Activated naive CD4-positive, alpha-beta T cell treated with anti-CD3 and anti-CD28 coated beads, Interleukin-2, amount 50 U/mL, for 16 hours (primary cell): ENCODE measurements at regions not wholly inside any gene's neighbourhood (a gene's known extent, or its start where the extent isn't known, plus 50 kb on each side); places are given as distances from the start of the nearest gene placed in this dataset.
"Not testable (repeated sequence)": the region's sequence is repeated elsewhere in the genome, so short reads cannot be mapped to it uniquely, and the experiment has no call there.

ENCODE experiments used
- DNase-seq: peaks from one replicate; pipeline ENCODE4 v3.0.0-alpha.2; 2020

GRCh38 chr21:28579986-28580550, 412.6 kb downstream of the LTN1 start:
- DNase-seq: no peak

GRCh38 chr21:28568692-28569091, 424.0 kb downstream of the LTN1 start:
- no peak for DNase-seq

GRCh38 chr21:28563933-28564332, 428.7 kb downstream of the LTN1 start:
- not testable (repeated sequence) for DNase-seq

- DNase-seq: no peak
Measured at GRCh38 chr21:28561772-28562171, 430.9 kb downstream of the LTN1 start.

- DNase-seq: no peak
Measured at GRCh38 chr21:28554660-28555475, 437.8 kb downstream of the LTN1 start.

- no peak for DNase-seq
Measured at GRCh38 chr21:28550057-28550825, 442.4 kb downstream of the LTN1 start.

GRCh38 chr21:28548291-28548690, 444.4 kb downstream of the LTN1 start:
- DNase-seq: no peak

- DNase-seq: no peak
Measured at GRCh38 chr21:28547766-28548165, 444.9 kb downstream of the LTN1 start.

- DNase-seq: no peak
Measured at GRCh38 chr21:28543975-28544374, 448.7 kb downstream of the LTN1 start.

GRCh38 chr21:28541371-28542112, 451.1 kb downstream of the LTN1 start:
- DNase-seq: no peak

- no peak for DNase-seq
Measured at GRCh38 chr21:28540514-28540913, 452.2 kb downstream of the LTN1 start.

- DNase-seq: no peak
Measured at GRCh38 chr21:28539623-28539988, 453.1 kb downstream of the LTN1 start.

- no peak for DNase-seq
Measured at GRCh38 chr21:28538987-28539622, 453.6 kb downstream of the LTN1 start.

- no peak for DNase-seq
Measured at GRCh38 chr21:28537371-28538079, 455.2 kb downstream of the LTN1 start.

- DNase-seq: no peak
Measured at GRCh38 chr21:28532446-28532845, 460.2 kb downstream of the LTN1 start.

GRCh38 chr21:28523367-28523766, 469.3 kb downstream of the LTN1 start:
- no peak for DNase-seq

GRCh38 chr21:28522014-28522799, 470.5 kb downstream of the LTN1 start:
- DNase-seq: no peak

- no peak for DNase-seq
Measured at GRCh38 chr21:28518630-28519029, 474.0 kb downstream of the LTN1 start.

- DNase-seq: peak; percentile 61
Measured at GRCh38 chr21:28516991-28517592, 475.6 kb downstream of the LTN1 start.

- no peak for DNase-seq
Measured at GRCh38 chr21:28516021-28516420, 476.7 kb downstream of the LTN1 start.

- DNase-seq: no peak
Measured at GRCh38 chr21:28513428-28513827, 479.2 kb downstream of the LTN1 start.
